Breast epithelium (tissue), 3 donors: ENCODE measurements at regions not wholly inside any gene's neighbourhood (a gene's known extent, or its start where the extent isn't known, plus 50 kb on each side); places are given as distances from the start of the nearest gene placed in this dataset.

Source experiments
- CTCF ChIP-seq, 3 donors: fragments of 450-650 bp; IDR thresholded peaks; one replicate each; pipeline ENCODE4 v1.5.1; 2016 to 2017; ENCODE audit warnings: antibody characterized with exemption in 3 of 3, mild to moderate bottlenecking in 3 of 3, moderate library complexity in 3 of 3
- POLR2A ChIP-seq: fragments of 450-650 bp; IDR thresholded peaks from one replicate; pipeline ENCODE4 v1.6.1; 2016; ENCODE audit warnings: antibody characterized with exemption, mild to moderate bottlenecking, moderate library complexity

DNA sequence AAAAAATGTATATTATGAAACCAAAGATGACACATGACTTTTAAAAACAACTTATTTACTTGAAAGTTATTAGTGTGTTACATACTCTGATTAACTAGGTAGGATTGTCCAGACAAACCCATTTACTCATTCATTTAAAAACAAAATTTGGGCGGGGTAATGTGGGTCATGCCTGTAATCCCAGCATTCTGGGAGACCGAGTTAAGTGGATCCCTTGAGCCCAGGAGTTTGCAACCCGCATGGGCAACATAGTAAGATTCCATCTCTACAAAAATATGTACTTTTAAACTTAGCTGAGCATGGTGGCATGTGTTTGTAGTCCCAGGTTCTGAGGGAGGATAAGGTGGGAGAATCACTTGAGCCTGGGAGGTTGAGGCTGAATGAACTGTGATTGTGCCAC lies 1414.7 kb downstream of the PLA2G4A start:
- no peak for TF ChIP-seq CTCF (IDR thresholded peaks at IDR 0.05)
- no peak for TF ChIP-seq POLR2A
